HG02885 (cell line): ENCODE measurements at regions not wholly inside any gene's neighbourhood (a gene's known extent, or its start where the extent isn't known, plus 50 kb on each side); places are given as distances from the start of the nearest gene placed in this dataset.

ENCODE experiments used
- ATAC-seq: cut with Tn5 transposase; IDR thresholded peaks from one replicate; pipeline ENCODE4 v1.9.1; 2021; ENCODE audit warnings: mild to moderate bottlenecking; ENCODE audit not compliant: unreplicated experiment, poor library complexity

DNA sequence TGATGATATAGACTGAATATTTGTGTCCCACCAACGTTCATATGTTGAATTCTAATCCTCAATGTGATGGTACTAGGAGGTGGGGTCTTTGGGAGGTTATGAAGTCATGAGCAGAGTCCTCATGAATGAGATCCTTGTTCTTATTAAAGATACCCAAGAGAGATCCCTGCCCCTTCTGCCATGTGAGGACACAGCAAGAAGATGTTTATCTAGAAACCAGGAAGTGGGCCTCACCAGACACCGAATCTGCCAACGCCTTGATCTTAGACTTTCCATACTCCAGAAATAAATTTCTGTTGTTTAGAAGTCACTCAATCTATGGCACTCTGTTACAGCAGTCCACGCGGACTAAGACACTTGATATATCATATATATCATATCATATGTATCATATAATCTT, 67.7 kb upstream of the GCM1 start:
- no peak for ATAC-seq

- no peak for ATAC-seq
These were observed 65.5 kb upstream of the GCM1 start for GRCh38 chr6:53214172-53214571.

DNA sequence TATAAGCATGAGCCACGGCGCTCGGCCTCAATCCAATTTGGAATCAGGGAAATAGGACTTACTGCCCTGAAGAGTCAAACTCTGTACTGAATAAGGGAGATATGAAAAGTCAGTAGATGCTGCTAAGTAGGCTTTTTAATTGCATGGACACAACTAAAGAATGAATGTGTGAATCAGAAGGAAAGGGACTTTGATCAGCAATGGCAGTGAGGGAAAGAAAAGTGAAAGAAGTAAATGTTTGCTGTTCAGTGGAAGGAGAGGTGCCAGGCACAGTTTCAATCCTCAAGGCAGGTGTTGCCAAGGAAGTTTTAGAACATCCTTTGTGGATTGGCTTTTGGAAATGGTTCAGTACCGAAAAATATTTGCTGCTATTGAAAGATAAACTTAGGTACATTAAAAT, 62.2 kb upstream of the GCM1 start:
- no peak for ATAC-seq

- ATAC-seq, result no peak
These were observed 61.0 kb upstream of the GCM1 start for GRCh38 chr6:53209681-53210080.

GRCh38 chr6:53205778-53206177, 57.1 kb upstream of the GCM1 start:
- ATAC-seq, result no peak

DNA sequence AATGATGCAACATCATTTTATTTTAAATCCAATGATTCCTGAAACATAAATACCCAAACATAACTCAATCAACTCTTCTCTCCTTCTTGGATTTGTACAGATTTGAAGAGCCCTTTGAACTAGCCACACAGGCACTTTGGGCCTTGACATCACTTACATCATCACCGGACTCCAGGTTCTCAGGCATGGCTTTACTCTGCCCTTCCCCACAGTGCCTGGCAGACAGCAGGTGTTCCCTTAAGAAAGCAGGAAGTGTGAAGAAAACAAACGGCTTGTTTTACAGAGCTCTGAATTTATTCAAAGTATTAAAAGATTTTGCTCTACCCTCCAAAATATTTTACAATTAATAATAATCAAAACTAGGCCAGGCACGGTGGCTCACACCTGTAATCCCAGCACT, 54.8 kb upstream of the GCM1 start:
- no peak for ATAC-seq

GRCh38 chr6:53202052-53202451, 53.4 kb upstream of the GCM1 start:
- ATAC-seq, result no peak

GRCh38 chr6:53201270-53201669, 52.6 kb upstream of the GCM1 start:
- no peak for ATAC-seq

- ATAC-seq, result no peak
These were observed 51.1 kb upstream of the GCM1 start for GRCh38 chr6:53199765-53200164.

GRCh38 chr6:53199156-53199555, 50.5 kb upstream of the GCM1 start:
- peak; percentile 96 for ATAC-seq
